TTC549 (cell line): ENCODE measurements at regions not wholly inside any gene's neighbourhood (a gene's known extent, or its start where the extent isn't known, plus 50 kb on each side); places are given as distances from the start of the nearest gene placed in this dataset.

Experiments
- FAIRE-seq: peaks from 2 replicates; lab custom pipeline; 2012; peaks lifted over from hg19 to GRCh38; lab: Jason Lieb, UNC

GRCh38 chr2:71772510-71773172, 319.3 kb downstream of the DYSF start:
- FAIRE-seq = peak; percentile 56

DNA sequence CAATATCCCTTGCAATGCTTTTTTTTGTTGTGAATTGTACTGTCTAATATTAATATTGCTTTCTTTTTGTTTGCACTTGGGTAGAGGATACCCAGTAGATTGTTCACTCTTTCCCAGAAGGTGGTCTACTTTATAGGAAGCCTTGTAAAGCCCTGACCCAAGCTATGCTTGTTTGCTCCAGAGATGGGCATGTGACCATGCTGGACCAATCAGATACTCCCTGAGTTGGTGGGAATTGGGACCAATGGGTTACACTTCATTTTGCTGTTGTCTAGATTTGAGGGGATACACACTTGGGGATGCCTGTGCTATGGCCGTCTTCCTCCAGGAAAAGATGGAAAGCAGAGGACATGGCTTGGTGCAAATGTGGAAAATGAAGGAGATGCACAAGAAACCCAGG, 314.3 kb downstream of the DYSF start:
- FAIRE-seq = no peak

DNA sequence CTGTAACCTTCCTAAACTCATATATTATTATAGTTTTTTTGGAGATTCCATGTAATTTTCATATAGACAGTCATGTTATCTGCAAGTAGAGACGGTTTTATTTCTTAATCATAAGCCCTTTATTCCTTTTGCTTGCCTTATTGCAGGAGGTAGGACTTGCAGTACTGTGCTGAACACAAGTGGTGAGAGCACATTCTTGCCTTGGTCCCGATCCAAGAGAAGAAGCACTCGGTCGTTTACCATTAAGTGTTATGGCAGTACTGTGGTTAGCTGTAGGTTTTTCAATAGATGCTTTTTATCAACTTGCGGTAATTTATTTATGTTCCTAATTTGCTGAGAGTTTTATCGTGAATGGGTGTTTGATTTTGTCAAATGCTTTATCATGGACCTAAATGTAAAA, 305.7 kb downstream of the DYSF start:
- no peak for FAIRE-seq

GRCh38 chr2:71757351-71757750, 304.0 kb downstream of the DYSF start:
- no peak for FAIRE-seq

DNA sequence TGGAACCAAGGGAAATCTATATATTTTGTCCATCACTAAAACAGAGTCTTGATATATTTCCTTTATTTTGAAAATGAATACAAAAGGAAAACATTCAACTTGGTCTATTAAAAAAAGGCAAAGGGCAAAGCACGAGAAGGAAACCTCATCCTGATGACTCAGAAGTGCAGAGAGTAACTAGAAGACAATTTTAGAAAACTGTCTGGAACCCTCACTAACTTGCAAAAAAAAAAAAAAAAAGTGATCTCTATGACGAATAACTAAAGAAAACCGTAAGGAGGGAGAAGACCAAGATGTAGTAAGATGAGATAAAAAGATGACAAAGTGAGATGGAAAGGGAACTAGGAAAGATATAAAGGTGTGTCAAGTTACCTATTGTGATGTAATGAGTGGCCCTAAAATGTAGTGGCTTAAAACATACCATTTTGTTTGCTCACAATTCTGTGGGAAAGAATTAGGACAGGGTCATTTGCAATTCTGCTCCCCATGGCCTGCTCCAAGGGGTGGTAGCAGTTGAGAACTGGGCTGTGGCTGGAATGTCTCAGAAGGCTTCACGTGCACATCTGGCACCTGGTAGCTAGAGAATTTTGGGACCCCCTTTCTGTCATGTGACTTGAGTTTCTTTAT, 303.0 kb downstream of the DYSF start:
- FAIRE-seq = no peak

DNA sequence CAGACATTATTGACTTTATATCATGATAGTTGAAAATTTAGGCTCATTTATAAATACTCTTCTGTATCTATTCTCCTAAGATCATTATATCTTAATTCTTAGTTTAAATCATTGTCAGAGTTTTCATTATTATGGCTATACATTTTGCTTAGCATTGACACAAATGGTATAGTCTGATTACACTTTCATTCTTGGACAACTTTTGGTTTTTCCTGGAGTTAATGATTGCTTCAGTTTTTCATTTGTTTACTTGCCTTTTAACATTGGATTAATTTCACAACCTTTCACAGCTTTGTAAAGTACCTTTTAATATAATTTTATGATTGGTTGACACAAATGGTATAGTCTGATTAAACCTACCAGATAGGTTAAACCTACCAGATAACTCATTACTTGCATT, 298.2 kb downstream of the DYSF start:
- no peak for FAIRE-seq

DNA sequence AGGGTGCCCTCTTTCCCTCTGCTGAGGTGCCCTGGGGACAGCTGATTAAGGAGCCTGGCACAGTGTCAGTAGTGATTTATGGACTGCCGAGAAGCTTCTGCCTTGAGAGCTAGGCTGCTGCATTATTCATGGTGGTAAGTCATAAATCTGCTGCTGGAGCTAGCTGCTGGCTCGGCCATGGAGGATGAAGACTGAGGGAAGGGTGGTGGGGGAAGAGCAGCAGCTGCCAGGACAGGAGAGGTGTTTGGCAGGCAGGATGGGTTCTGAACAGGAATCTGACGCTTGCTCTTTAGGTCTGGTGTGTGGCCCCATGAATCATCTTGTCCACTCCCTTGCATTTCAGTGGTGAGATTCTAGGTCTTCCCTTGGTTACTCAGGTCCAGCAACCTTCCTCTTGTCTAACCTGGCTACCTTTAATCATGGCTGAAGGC, 296.3 kb downstream of the DYSF start:
- FAIRE-seq = no peak

DNA sequence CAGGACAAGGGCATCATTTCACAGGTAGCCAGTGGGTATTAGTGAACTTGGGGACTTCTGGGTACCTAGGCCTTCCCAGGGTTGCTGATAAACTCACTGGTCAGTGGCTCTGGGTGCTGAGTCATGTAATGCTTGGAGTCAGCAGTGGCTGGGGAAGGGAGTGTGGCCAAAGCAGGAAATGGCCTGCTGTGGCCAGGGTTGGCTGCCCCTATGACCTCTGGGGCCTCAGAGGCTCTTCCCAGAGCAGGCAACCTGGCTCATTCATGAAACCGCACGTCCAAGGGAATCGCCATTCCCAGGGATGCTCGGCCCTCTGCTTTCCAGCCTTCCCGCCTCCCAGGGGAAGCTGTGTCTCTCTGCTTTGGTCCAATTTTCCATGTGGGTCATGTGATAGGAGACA, 294.9 kb downstream of the DYSF start:
- no peak for FAIRE-seq

- FAIRE-seq = no peak
These were observed 294.2 kb downstream of the DYSF start for GRCh38 chr2:71747559-71747958.

DNA sequence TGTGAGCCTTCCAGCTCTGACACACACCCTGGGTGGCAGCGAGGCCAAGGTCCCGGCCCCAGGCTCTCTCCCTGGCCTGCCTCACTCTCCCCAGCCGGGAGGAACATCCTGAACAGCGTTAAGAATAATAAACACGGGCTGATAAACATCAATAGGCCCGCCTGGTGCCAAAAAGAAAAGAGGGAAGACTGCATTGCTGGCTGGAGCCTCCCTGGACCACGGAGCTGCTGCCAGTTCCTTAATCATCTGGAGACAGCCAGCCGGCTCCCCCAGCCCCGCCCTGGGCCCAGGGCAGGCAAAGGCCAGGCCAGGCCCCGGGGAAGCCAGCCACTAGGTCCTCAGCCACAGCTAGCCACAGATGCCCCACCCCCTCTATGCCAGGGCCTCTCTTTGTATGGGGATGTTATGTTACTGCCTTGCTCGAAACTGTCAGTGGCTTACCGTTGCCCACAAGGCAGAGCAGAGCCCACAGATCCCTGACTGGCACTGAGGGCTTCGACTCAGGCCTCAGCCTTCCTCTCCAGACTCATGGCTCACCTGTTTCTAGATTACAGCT, 293.7 kb downstream of the DYSF start:
- FAIRE-seq = no peak

GRCh38 chr2:71744781-71745180, 291.4 kb downstream of the DYSF start:
- no peak for FAIRE-seq

- FAIRE-seq = no peak
These were observed 290.8 kb downstream of the DYSF start for GRCh38 chr2:71743995-71744675.

DNA sequence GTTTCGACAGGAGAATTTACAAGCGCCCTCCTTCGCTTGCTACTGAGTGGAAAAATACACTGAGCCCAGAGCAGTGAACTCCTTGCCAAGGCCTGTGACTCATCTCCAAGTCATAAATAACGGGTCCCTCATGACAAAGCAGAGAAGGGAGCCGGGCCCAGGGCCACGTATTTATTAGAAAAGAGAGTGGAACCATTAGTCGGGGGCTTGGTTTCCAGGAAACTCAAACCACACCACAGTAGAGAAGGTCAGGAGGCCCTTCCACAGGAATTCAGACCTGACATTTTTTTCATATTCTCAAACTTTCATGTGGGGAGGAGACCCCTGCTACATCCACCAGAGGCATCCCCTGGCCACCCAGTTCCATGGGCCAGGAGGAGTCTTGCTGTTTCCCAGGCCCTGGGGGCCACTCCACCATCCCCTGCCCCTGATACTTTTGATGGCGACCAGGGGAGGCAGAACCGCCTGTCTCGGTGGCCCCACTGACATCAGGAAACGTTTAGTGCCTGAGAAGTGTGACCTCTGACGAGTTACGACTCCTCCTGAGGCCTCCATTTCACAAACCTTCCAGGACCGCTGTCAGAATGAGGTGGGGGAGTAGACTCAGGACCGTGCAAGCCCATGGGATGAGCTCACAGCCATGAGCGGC, 289.7 kb downstream of the DYSF start:
- no peak for FAIRE-seq

GRCh38 chr2:71736986-71737385, 283.6 kb downstream of the DYSF start:
- FAIRE-seq = no peak

DNA sequence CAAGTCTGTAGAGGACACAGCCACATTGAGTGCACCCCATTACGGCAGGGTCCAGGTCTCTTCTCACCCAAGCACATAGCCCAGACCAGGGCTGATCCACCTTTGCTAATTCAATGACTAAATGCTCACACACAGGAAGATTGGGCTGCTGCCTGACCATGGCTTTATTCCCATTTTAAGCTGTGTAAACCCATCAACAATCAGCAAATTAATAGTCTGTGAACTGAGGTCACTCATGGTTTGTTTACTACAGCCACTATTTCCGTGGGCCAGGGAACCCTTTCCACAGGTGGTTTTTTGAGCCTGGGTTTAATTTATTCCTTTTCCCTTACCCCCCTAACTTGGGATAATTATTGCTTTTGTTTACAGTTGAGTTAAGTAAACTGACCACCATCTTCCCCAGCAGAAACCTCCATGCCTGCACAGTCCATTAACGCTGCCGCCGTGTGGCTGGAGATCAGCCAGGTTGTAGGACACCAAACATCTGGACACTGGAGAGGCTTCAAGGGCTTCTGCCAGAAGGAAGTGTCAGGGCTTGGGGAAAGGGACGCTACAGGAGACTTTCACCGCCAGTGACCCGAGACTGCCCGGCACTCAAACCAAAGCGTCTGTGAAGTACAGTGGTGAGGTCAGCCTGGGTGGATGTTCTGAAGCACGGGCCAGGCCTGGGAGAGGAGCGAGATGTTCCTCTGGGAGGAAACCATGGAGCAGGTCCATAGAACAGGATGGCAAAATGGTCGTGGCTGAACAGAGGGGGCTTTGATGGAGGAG, 282.9 kb downstream of the DYSF start:
- no peak for FAIRE-seq
